ENCODE measurements at regions not wholly inside any gene's neighbourhood (a gene's known extent, or its start where the extent isn't known, plus 50 kb on each side); places are given as distances from the start of the nearest gene placed in this dataset.

DNA sequence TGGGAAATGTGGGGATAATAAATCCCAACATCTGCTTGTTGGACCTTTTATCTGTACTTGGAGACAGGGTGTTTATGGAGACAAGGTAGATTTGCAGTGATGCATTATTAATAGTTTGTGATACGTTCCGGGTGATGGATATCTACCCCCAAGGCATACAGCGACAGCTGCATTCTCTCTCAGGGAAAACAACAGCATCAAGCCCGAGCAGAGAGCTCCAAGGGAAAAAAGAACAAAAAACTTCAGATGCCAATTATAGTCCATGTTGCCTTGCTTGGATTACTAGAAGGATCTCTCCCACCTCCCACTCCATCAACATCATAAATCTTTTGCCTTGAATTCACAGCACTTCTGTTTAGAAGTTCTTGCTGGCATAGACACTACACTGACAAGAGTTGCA is 187.5 kb upstream of the CDH11 start:
- WGBS, 2 donors, result 43 to 51% methylated on average over 4 of the region's 4 CpGs
- DNase-seq (no peak), ATAC-seq (no peak)
- Histone ChIP-seq H3K27ac (no peak overlapping the region), H3K27me3 (no peaks in the 10 kb centered on the region), H3K4me3 (no peak overlapping the region), H3K4me1 (peaks cover 0 to 38% (median 6%) of the 10 kb centered on the region in 9 donors), H3K9me3 (no peaks in the 10 kb centered on the region), H3K36me3 (no peaks in the 10 kb centered on the region)
- intact Hi-C loops (cut with DNase I), result loop anchor here in 1 of 10 donors (10.0 kb wide), 1 partner anchor 185 kb away; the partner anchor contains the start of gene CDH11
- TF ChIP-seq, protein P1, sequence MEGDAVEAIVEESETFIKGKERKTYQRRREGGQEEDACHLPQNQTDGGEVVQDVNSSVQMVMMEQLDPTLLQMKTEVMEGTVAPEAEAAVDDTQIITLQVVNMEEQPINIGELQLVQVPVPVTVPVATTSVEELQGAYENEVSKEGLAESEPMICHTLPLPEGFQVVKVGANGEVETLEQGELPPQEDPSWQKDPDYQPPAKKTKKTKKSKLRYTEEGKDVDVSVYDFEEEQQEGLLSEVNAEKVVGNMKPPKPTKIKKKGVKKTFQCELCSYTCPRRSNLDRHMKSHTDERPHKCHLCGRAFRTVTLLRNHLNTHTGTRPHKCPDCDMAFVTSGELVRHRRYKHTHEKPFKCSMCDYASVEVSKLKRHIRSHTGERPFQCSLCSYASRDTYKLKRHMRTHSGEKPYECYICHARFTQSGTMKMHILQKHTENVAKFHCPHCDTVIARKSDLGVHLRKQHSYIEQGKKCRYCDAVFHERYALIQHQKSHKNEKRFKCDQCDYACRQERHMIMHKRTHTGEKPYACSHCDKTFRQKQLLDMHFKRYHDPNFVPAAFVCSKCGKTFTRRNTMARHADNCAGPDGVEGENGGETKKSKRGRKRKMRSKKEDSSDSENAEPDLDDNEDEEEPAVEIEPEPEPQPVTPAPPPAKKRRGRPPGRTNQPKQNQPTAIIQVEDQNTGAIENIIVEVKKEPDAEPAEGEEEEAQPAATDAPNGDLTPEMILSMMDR (IDR thresholded peaks at IDR 0.05), result no peak

DNA sequence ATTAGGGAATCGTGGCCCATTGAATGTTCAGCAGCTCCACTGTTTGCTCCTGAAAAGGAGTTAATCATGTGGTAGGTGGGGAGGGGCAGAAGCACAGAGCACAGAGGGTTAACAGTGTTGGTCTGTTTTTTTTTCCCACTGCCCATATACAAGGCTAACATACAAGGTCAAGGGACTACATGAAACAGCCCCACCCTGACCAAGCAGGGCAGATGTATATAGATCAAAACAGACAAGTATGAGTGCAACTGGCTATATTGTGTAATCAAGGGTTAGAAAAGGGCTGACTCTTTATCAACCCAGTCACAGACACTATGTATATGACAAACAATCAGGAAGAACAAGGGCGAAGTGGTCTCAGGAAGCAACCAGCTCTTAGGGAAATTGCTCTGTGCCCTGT is 186.6 kb upstream of the CDH11 start:
- Histone ChIP-seq H3K27me3 (no peaks in the 10 kb centered on the region), H3K4me1 (peaks cover 0 to 33% (median 6%) of the 10 kb centered on the region in 9 donors), H3K36me3 (no peaks in the 10 kb centered on the region), H3K9me3 (no peaks in the 10 kb centered on the region), H3K27ac (no peak overlapping the region), H3K4me3 (no peak overlapping the region)
- no peak for DNase-seq
- no peak for ATAC-seq
- intact Hi-C loops (cut with DNase I), result loop anchor here in 1 of 10 donors (10.0 kb wide), 1 partner anchor 184 kb away; the partner anchor contains the start of gene CDH11
- WGBS, 2 donors, result 79% methylated on average over 2 of the region's 2 CpGs
- TF ChIP-seq, protein P1 (IDR thresholded peaks at IDR 0.05), result no peak

DNA sequence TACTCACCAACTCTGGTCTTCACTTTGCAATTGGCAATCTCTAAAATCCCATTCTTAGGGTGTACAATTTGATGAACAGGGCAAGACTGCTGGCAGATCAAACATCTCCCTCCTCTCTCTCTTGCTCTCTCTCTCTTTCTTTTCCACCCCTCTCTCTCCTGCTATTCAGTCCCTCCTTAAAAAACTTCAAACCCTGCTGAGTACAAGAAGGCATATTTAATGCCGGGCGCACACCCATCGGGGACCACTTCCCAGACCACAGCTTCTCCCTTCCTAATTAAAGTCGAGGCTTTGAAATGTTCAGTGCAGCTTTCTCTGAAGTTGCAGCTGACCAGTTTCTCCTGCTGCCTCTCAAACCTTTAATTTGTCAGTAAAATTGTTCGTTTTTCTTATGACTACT is 185.4 kb upstream of the CDH11 start:
- 84 to 90% methylated on average over 5 of the region's 5 CpGs for WGBS, 2 donors
- Histone ChIP-seq H3K27me3 (no peaks in the 10 kb centered on the region), H3K4me1 (peaks cover 0 to 33% (median 6%) of the 10 kb centered on the region in 9 donors), H3K27ac (no peak overlapping the region), H3K36me3 (no peaks in the 10 kb centered on the region), H3K4me3 (no peak overlapping the region), H3K9me3 (no peaks in the 10 kb centered on the region)
- TF ChIP-seq, protein P1 (IDR thresholded peaks at IDR 0.05), result no peak
- DNase-seq, result no peak
- intact Hi-C loops (cut with DNase I), result loop anchor here in 1 of 10 donors (10.0 kb wide), 1 partner anchor 182 kb away; the partner anchor contains the start of gene CDH11
- ATAC-seq, result no peak

DNA sequence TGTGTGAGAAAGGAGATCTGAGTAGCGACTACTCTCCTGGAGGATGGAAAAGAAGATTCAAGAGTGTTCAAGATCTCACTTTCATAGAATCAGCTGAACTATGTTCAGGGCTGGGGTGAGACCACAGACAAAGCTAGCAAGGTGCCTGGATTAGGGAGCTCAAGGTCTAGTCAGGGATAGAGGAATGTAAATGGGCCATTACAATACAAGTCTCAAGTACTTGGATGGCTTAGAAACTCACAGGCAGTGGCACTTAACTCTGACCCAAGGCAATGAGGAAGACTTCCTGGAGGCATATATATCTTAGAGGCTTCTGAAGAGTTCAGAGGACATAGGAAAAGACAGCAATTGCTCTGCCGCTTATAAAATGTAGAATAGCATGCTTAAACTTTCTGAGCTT is 184.9 kb upstream of the CDH11 start:
- DNase-seq, result no peak

More for the DNA sequence above, 184.9 kb upstream of the CDH11 start:
- Histone ChIP-seq H3K27ac (no peak overlapping the region), H3K9me3 (no peaks in the 10 kb centered on the region), H3K4me1 (peaks cover 0 to 33% (median 6%) of the 10 kb centered on the region in 9 donors), H3K27me3 (no peaks in the 10 kb centered on the region), H3K4me3 (no peak overlapping the region), H3K36me3 (no peaks in the 10 kb centered on the region)
- TF ChIP-seq, protein P1 (IDR thresholded peaks at IDR 0.05), result no peak
- ATAC-seq, result no peak
- 71 to 72% methylated on average over 2 of the region's 2 CpGs for WGBS, 2 donors
- intact Hi-C loops (cut with DNase I), result loop anchor here in 1 of 10 donors (10.0 kb wide), 1 partner anchor 182 kb away; the partner anchor contains the start of gene CDH11
